ENCODE measurements at regions not wholly inside any gene's neighbourhood (a gene's known extent, or its start where the extent isn't known, plus 50 kb on each side); places are given as distances from the start of the nearest gene placed in this dataset.

DNA sequence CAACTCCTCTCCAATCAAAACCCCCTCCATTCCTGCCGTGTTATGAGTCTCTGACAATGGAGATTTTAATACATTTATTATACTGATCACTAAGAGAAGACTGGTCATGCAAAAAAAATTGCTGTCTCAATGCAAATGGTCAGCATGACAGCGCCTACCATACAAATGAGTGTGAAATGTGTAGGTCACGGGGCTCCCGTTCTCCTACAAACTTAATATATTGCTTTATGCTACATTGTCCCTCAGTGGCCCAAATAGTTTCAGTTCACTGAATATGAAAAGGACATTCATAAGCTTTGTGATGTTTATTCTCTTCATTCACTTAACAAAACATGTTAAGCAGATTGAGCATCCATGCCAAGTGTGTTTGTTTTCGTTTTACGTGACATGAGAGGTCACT is 116.1 kb downstream of the SPANXN3 start:
- no peak overlapping the region for H3K4me3 ChIP-seq
- H3K4me1 ChIP-seq: no peaks in the 10 kb centered on the region
- ATAC-seq: no peak
- H3K36me3 ChIP-seq: no peaks in the 10 kb centered on the region
- TF ChIP-seq POLR2A (IDR thresholded peaks at IDR 0.05): no peak
- TF ChIP-seq, protein P1, sequence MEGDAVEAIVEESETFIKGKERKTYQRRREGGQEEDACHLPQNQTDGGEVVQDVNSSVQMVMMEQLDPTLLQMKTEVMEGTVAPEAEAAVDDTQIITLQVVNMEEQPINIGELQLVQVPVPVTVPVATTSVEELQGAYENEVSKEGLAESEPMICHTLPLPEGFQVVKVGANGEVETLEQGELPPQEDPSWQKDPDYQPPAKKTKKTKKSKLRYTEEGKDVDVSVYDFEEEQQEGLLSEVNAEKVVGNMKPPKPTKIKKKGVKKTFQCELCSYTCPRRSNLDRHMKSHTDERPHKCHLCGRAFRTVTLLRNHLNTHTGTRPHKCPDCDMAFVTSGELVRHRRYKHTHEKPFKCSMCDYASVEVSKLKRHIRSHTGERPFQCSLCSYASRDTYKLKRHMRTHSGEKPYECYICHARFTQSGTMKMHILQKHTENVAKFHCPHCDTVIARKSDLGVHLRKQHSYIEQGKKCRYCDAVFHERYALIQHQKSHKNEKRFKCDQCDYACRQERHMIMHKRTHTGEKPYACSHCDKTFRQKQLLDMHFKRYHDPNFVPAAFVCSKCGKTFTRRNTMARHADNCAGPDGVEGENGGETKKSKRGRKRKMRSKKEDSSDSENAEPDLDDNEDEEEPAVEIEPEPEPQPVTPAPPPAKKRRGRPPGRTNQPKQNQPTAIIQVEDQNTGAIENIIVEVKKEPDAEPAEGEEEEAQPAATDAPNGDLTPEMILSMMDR (IDR thresholded peaks at IDR 0.05): no peak
- H3K27ac ChIP-seq: no peak overlapping the region
- no peak for DNase-seq
- WGBS (ENCODE audit: insufficient coverage, low coverage, low lambda C conversion rate, missing lambda C conversion rate): 47% methylated on average over 6 of the region's 6 CpGs
- H3K27me3 ChIP-seq: no peaks in the 10 kb centered on the region
- intact Hi-C loops (cut with DNase I): no loop called here
- H3K9me3 ChIP-seq: no peaks in the 10 kb centered on the region

GRCh38 chrX:143378851-143379250 is 138.4 kb downstream of the SPANXN3 start:
- Histone ChIP-seq H3K4me3 (no peak overlapping the region), H3K27ac (no peak overlapping the region), H3K27me3 (no peaks in the 10 kb centered on the region), H3K9me3 (no peaks in the 10 kb centered on the region), H3K4me1 (no peaks in the 10 kb centered on the region), H3K36me3 (no peaks in the 10 kb centered on the region)
- intact Hi-C loops (cut with DNase I): no loop called here
- ATAC-seq (no peak), DNase-seq (no peak)
- WGBS (ENCODE audit: insufficient coverage, low coverage, low lambda C conversion rate, missing lambda C conversion rate): 61% methylated on average over 2 of the region's 2 CpGs
- TF ChIP-seq, protein P1 (IDR thresholded peaks at IDR 0.05): no peak
- TF ChIP-seq POLR2A (IDR thresholded peaks at IDR 0.05): no peak

- Histone ChIP-seq H3K36me3 (no peaks in the 10 kb centered on the region), H3K27ac (no peak overlapping the region), H3K4me1 (no peaks in the 10 kb centered on the region), H3K4me3 (no peak overlapping the region), H3K27me3 (no peaks in the 10 kb centered on the region), H3K9me3 (peaks cover 0 to 2% (median 0%) of the 10 kb centered on the region in 4 donors)
- TF ChIP-seq, protein P1 (IDR thresholded peaks at IDR 0.05): no peak
- TF ChIP-seq POLR2A (IDR thresholded peaks at IDR 0.05): no peak
- intact Hi-C loops (cut with DNase I): no loop called here
- DNase-seq: no peak
- WGBS (ENCODE audit: insufficient coverage, low coverage, low lambda C conversion rate, missing lambda C conversion rate): 39% methylated on average over 3 of the region's 3 CpGs
- no peak for ATAC-seq
Measured at GRCh38 chrX:143363419-143363818, 153.9 kb downstream of the SPANXN3 start.

- no peaks in the 10 kb centered on the region for H3K4me1 ChIP-seq
- no peaks in the 10 kb centered on the region for H3K27me3 ChIP-seq
- H3K4me3 ChIP-seq: no peak overlapping the region
- DNase-seq (no peak), ATAC-seq (no peak)
- no peaks in the 10 kb centered on the region for H3K36me3 ChIP-seq
- intact Hi-C loops (cut with DNase I): no loop called here
- no peak overlapping the region for H3K27ac ChIP-seq
- no peaks in the 10 kb centered on the region for H3K9me3 ChIP-seq
- WGBS (ENCODE audit: insufficient coverage, low coverage, low lambda C conversion rate, missing lambda C conversion rate): 63% methylated on average over 1 of the region's 1 CpG
- no peak for TF ChIP-seq POLR2A (IDR thresholded peaks at IDR 0.05)
- TF ChIP-seq, protein P1 (IDR thresholded peaks at IDR 0.05): no peak
Measured at GRCh38 chrX:143340190-143340589, 177.1 kb downstream of the SPANXN3 start.

GRCh38 chrX:143336261-143336660 is 181.0 kb downstream of the SPANXN3 start:
- Histone ChIP-seq H3K36me3 (no peaks in the 10 kb centered on the region), H3K27ac (no peak overlapping the region), H3K27me3 (no peaks in the 10 kb centered on the region), H3K9me3 (no peaks in the 10 kb centered on the region), H3K4me3 (no peak overlapping the region), H3K4me1 (no peaks in the 10 kb centered on the region)
- 20% methylated on average over 1 of the region's 1 CpG for WGBS (ENCODE audit: insufficient coverage, low coverage, low lambda C conversion rate, missing lambda C conversion rate)
- no peak for TF ChIP-seq POLR2A (IDR thresholded peaks at IDR 0.05)
- TF ChIP-seq, protein P1 (IDR thresholded peaks at IDR 0.05): no peak
- intact Hi-C loops (cut with DNase I): no loop called here
- ATAC-seq (no peak), DNase-seq (no peak)

Measured in right lobe of liver (tissue), 6 donors.